ENCODE measurements at regions not wholly inside any gene's neighbourhood (a gene's known extent, or its start where the extent isn't known, plus 50 kb on each side); places are given as distances from the start of the nearest gene placed in this dataset.

GRCh38 chr10:21314906-21315644, 210.4 kb downstream of the SKIDA1 start:
- TF ChIP-seq FOXP2 (optimal IDR thresholded peaks at IDR 0.05; ENCODE audit: borderline replicate concordance, extremely low read depth, extremely low read length, insufficient read depth), result no peak
- TF ChIP-seq REST (IDR thresholded peaks at IDR 0.05; ENCODE audit: insufficient read depth in 1 of 2, low read depth in 2 of 2, low read length in 2 of 2), result no peak
- no peak for TF ChIP-seq SIN3A (IDR thresholded peaks at IDR 0.05; ENCODE audit: borderline replicate concordance, insufficient read depth, low read length)
- no peak for TF ChIP-seq TAF1 (IDR thresholded peaks at IDR 0.05; ENCODE audit: borderline replicate concordance, insufficient read depth, low read length)
- TF ChIP-seq POLR2AphosphoS5 (IDR thresholded peaks at IDR 0.05; ENCODE audit: low read depth, low read length), result no peak

- TF ChIP-seq POLR2AphosphoS5 (IDR thresholded peaks at IDR 0.05; ENCODE audit: low read depth, low read length), result no peak
- TF ChIP-seq FOXP2 (optimal IDR thresholded peaks at IDR 0.05; ENCODE audit: borderline replicate concordance, extremely low read depth, extremely low read length, insufficient read depth), result no peak
- TF ChIP-seq TAF1 (IDR thresholded peaks at IDR 0.05; ENCODE audit: borderline replicate concordance, insufficient read depth, low read length), result no peak
- TF ChIP-seq REST (IDR thresholded peaks at IDR 0.05; ENCODE audit: insufficient read depth in 1 of 2, low read depth in 2 of 2, low read length in 2 of 2), result no peak
- no peak for TF ChIP-seq SIN3A (IDR thresholded peaks at IDR 0.05; ENCODE audit: borderline replicate concordance, insufficient read depth, low read length)
These were observed 211.3 kb downstream of the SKIDA1 start for GRCh38 chr10:21314111-21314626.

GRCh38 chr10:21313691-21314090, 211.8 kb downstream of the SKIDA1 start:
- TF ChIP-seq TAF1 (IDR thresholded peaks at IDR 0.05; ENCODE audit: borderline replicate concordance, insufficient read depth, low read length) (no peak), SIN3A (IDR thresholded peaks at IDR 0.05; ENCODE audit: borderline replicate concordance, insufficient read depth, low read length) (no peak), POLR2AphosphoS5 (IDR thresholded peaks at IDR 0.05; ENCODE audit: low read depth, low read length) (no peak)

- TF ChIP-seq FOXP2 (optimal IDR thresholded peaks at IDR 0.05; ENCODE audit: borderline replicate concordance, extremely low read depth, extremely low read length, insufficient read depth) (no peak), REST (IDR thresholded peaks at IDR 0.05; ENCODE audit: insufficient read depth in 1 of 2, low read depth in 2 of 2, low read length in 2 of 2) (no peak)
These were observed 214.1 kb downstream of the SKIDA1 start for GRCh38 chr10:21311426-21311825.

- TF ChIP-seq TAF1 (IDR thresholded peaks at IDR 0.05; ENCODE audit: borderline replicate concordance, insufficient read depth, low read length) (no peak), SIN3A (IDR thresholded peaks at IDR 0.05; ENCODE audit: borderline replicate concordance, insufficient read depth, low read length) (no peak), FOXP2 (optimal IDR thresholded peaks at IDR 0.05; ENCODE audit: borderline replicate concordance, extremely low read depth, extremely low read length, insufficient read depth) (no peak), POLR2AphosphoS5 (IDR thresholded peaks at IDR 0.05; ENCODE audit: low read depth, low read length) (no peak), REST (IDR thresholded peaks at IDR 0.05; ENCODE audit: insufficient read depth in 1 of 2, low read depth in 2 of 2, low read length in 2 of 2) (no peak)
These were observed 216.1 kb downstream of the SKIDA1 start for GRCh38 chr10:21309427-21309826.

All from PFSK-1 (cell line).